GM20000 (cell line): ENCODE measurements at regions not wholly inside any gene's neighbourhood (a gene's known extent, or its start where the extent isn't known, plus 50 kb on each side); places are given as distances from the start of the nearest gene placed in this dataset.

Experiments used
- DNase-seq: peaks from one replicate; pipeline ENCODE4 v3.0.0; 2012; ENCODE audit warnings: low spot score
- CTCF ChIP-seq: IDR thresholded peaks from 2 replicates; pipeline ENCODE4 v1.5.1; 2012; ENCODE audit warnings: mild to moderate bottlenecking, control low read depth; ENCODE audit errors: extremely low read depth, missing control alignments

GRCh38 chrX:150200361-150200760, 162.8 kb upstream of the MAMLD1 start:
- TF ChIP-seq CTCF: no peak
- no peak for DNase-seq

- no peak for TF ChIP-seq CTCF
- peak; percentile 43 for DNase-seq
These were observed 162.3 kb upstream of the MAMLD1 start for GRCh38 chrX:150200820-150201287.

DNA sequence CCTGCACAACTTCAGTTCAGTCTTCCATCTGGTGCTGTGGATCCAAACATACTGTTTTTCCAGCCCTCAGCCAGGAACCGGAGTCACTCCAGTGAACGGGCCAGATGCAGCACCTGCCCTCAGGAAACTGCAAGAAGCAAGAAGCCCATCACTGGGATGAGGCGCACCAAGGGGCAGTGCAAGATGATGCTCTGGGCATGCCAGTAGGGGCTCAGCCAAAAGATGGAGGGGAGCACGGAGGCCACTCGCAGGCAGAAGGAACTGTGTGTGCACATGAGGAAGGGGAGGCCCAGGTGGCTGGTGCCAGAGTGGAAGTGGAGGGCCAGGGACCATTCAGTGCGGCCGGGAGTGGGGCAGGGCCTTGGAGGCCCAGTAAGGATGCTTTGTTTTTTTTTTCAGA, 161.7 kb upstream of the MAMLD1 start:
- no peak for TF ChIP-seq CTCF
- DNase-seq: no peak

GRCh38 chrX:150201841-150202240, 161.3 kb upstream of the MAMLD1 start:
- no peak for DNase-seq
- TF ChIP-seq CTCF: no peak

GRCh38 chrX:150202641-150203247, 160.4 kb upstream of the MAMLD1 start:
- DNase-seq: no peak
- no peak for TF ChIP-seq CTCF

GRCh38 chrX:150203248-150203645, 159.9 kb upstream of the MAMLD1 start:
- peak; percentile 4 for DNase-seq
- no peak for TF ChIP-seq CTCF

- no peak for DNase-seq
- no peak for TF ChIP-seq CTCF
These were observed 158.1 kb upstream of the MAMLD1 start for GRCh38 chrX:150205011-150205410.
